Uterus (tissue), 2 donors: ENCODE measurements at regions not wholly inside any gene's neighbourhood (a gene's known extent, or its start where the extent isn't known, plus 50 kb on each side); places are given as distances from the start of the nearest gene placed in this dataset.

Source experiments
- POLR2A ChIP-seq, 2 donors: fragments of 450-650 bp; IDR thresholded peaks; one replicate each; pipeline ENCODE4 v1.6.1; 2016; ENCODE audit warnings: antibody characterized with exemption in 2 of 2, mild to moderate bottlenecking in 1 of 2, moderate library complexity in 1 of 2
- TF ChIP-seq, protein P1 (sequence below), 4 experiments: fragments of 200-600 bp in 2 of 4; fragments of 450-650 bp in 2 of 4; sonication (generic) in 2 of 4; IDR thresholded peaks; one replicate each; pipeline ENCODE4 v1.5.1; 2016 to 2019; ENCODE audit warnings: antibody characterized with exemption in 4 of 4, mild to moderate bottlenecking in 2 of 4, moderate library complexity in 1 of 4

DNA sequence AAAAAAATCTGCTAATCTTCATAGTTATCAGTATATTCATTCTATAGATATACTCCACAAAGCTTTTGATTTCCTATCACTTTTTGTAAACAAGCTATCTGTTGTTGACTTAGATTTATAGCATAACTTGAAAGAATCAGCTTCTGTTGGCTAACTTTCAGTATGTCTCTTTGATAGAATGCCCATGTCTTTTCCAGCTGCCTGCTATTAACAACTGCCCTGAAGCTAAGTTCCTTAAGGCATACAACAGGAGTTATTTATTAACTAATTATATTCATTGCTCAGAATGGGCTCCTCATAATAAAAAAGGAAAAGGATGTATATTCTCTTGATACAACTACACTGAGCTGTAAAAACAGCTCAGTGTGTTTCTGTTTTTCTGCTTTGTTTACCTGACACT is 293.9 kb downstream of the TUSC7 start:
- TF ChIP-seq, protein P1, sequence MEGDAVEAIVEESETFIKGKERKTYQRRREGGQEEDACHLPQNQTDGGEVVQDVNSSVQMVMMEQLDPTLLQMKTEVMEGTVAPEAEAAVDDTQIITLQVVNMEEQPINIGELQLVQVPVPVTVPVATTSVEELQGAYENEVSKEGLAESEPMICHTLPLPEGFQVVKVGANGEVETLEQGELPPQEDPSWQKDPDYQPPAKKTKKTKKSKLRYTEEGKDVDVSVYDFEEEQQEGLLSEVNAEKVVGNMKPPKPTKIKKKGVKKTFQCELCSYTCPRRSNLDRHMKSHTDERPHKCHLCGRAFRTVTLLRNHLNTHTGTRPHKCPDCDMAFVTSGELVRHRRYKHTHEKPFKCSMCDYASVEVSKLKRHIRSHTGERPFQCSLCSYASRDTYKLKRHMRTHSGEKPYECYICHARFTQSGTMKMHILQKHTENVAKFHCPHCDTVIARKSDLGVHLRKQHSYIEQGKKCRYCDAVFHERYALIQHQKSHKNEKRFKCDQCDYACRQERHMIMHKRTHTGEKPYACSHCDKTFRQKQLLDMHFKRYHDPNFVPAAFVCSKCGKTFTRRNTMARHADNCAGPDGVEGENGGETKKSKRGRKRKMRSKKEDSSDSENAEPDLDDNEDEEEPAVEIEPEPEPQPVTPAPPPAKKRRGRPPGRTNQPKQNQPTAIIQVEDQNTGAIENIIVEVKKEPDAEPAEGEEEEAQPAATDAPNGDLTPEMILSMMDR (IDR thresholded peaks at IDR 0.05) = no peak
- no peak for TF ChIP-seq POLR2A (IDR thresholded peaks at IDR 0.05)
